H1 (cell line): ENCODE measurements at regions not wholly inside any gene's neighbourhood (a gene's known extent, or its start where the extent isn't known, plus 50 kb on each side); places are given as distances from the start of the nearest gene placed in this dataset.
A peak's percentile ranks its signal among the peaks of the same experiment; 100 is the strongest.

Experiments used
- CTCF ChIA-PET: fragments of 300-600 bp; sonication (Branson Sonifier 250); formaldehyde crosslinking; loops from one replicate; lab custom pipeline; 2021; ENCODE audit not compliant: partially characterized antibody; lab: Charles Lee
- POLR2A ChIA-PET: fragments of 300-600 bp; sonication (Branson Sonifier 250); formaldehyde crosslinking; loops from one replicate; lab custom pipeline; 2021; ENCODE audit warnings: inconsistent platforms; ENCODE audit not compliant: partially characterized antibody; lab: Charles Lee
- DNase-seq, 2 experiments: peaks; one replicate each; pipeline versions ENCODE4 v3.0.0 to v3.0.0-alpha.2; 2010 to 2022; ENCODE audit warnings: low spot score in 2 of 2, low read depth in 1 of 2, mixed read lengths in 1 of 2
- FAIRE-seq: peaks from 2 replicates; lab custom pipeline; 2011; peaks lifted over from hg19 to GRCh38; lab: Jason Lieb, UNC
- H2AFZ ChIP-seq: 2 replicates; pipeline ENCODE4 v1.8.1; 2012; ENCODE audit warnings: low read length, inconsistent platforms
- H2AK5ac ChIP-seq: 2 replicates; pipeline ENCODE4 v1.6.1; 2013; ENCODE audit warnings: low read depth, low read length
- H2BK120ac ChIP-seq: replicated peaks from 2 replicates; pipeline ENCODE3; 2013; ENCODE audit warnings: low read depth, low read length, inconsistent platforms
- H2BK12ac ChIP-seq: 2 replicates; pipeline ENCODE4 v1.6.1; 2013; ENCODE audit warnings: low read depth, low read length
- H2BK15ac ChIP-seq: 2 replicates; pipeline ENCODE4 v1.6.1; 2013; ENCODE audit warnings: low read length
- H2BK20ac ChIP-seq: 2 replicates; pipeline ENCODE4 v1.6.1; 2013; ENCODE audit warnings: low read length
- H2BK5ac ChIP-seq: 2 replicates; pipeline ENCODE4 v1.6.1; 2013; ENCODE audit warnings: low read depth, low read length
- H3K14ac ChIP-seq: 2 replicates; pipeline ENCODE4 v1.6.1; 2013; ENCODE audit warnings: inconsistent platforms; ENCODE audit not compliant: insufficient read length
- H3K18ac ChIP-seq: 2 replicates; pipeline ENCODE4 v1.6.1; 2013; ENCODE audit warnings: low read length; ENCODE audit errors: extremely low read depth
- H3K23ac ChIP-seq: 2 replicates; pipeline ENCODE4 v1.6.1; 2013; ENCODE audit warnings: inconsistent platforms; ENCODE audit not compliant: insufficient read length
- H3K23me2 ChIP-seq: 2 replicates; pipeline ENCODE4 v1.6.1; 2013; ENCODE audit warnings: low read depth, low read length
- H3K27ac ChIP-seq: 2 replicates; pipeline ENCODE4 v1.6.1; 2011; ENCODE audit warnings: low read depth, low read length, inconsistent platforms
- H3K27me3 ChIP-seq, 4 experiments: replicated peaks in 1 of 4; 1 replicate in 1 of 4; 2 replicates in 3 of 4; pipeline versions ENCODE4 v1.6.1 to v1.8.1; 2011 to 2013; ENCODE audit warnings: low read length in 3 of 4, mild to moderate bottlenecking in 3 of 4, inconsistent platforms in 2 of 4, mixed read lengths in 2 of 4, moderate library complexity in 1 of 4; ENCODE audit not compliant: control insufficient read depth in 3 of 4, insufficient read depth in 3 of 4; ENCODE audit errors: extremely low read depth in 1 of 4
- H3K36me3 ChIP-seq, 4 experiments: 2 replicates each; pipeline versions ENCODE4 v1.6.1 to v1.8.1; 2011 to 2013; ENCODE audit warnings: mild to moderate bottlenecking in 4 of 4, low read length in 3 of 4, moderate library complexity in 2 of 4, control low read depth in 1 of 4, inconsistent platforms in 1 of 4; ENCODE audit not compliant: insufficient read depth in 4 of 4, control insufficient read depth in 2 of 4
- H3K4ac ChIP-seq: replicated peaks from 2 replicates; pipeline ENCODE3; 2013; ENCODE audit warnings: low read length, low read depth, mixed read lengths, inconsistent platforms; ENCODE audit not compliant: insufficient read length
- H3K4me1 ChIP-seq, 4 experiments: replicated peaks in 1 of 4; 1 replicate in 1 of 4; 2 replicates in 3 of 4; pipeline versions ENCODE4 v1.6.1 to v1.8.1; 2011 to 2013; ENCODE audit warnings: low read length in 3 of 4, inconsistent platforms in 2 of 4, mixed read lengths in 1 of 4; ENCODE audit not compliant: insufficient read depth in 4 of 4, control insufficient read depth in 3 of 4
- H3K4me2 ChIP-seq, 2 experiments: 2 replicates each; pipeline versions ENCODE4 v1.6.1 to v1.8.1; 2011 to 2013; ENCODE audit warnings: low read depth in 2 of 2, low read length in 2 of 2, control low read depth in 1 of 2, inconsistent platforms in 1 of 2, mild to moderate bottlenecking in 1 of 2; ENCODE audit not compliant: insufficient read depth in 1 of 2
- H3K4me3 ChIP-seq, 4 experiments: fragments of 200-600, 300-600 bp in 1 of 4; sonication (generic), shearing (Covaris generic), sonication (Bioruptor Twin) in 1 of 4; 2 replicates each; pipeline versions ENCODE4 v1.5.1 to v1.8.1; 2011 to 2016; ENCODE audit warnings: low read length in 4 of 4, low read depth in 3 of 4, control low read depth in 2 of 4, inconsistent platforms in 2 of 4, mild to moderate bottlenecking in 2 of 4, mixed read lengths in 1 of 4, moderate library complexity in 1 of 4; ENCODE audit not compliant: insufficient read depth in 2 of 4; ENCODE audit errors: extremely low read depth in 1 of 4
- H3K56ac ChIP-seq: replicated peaks from 2 replicates; pipeline ENCODE3; 2013; ENCODE audit warnings: low read depth, mild to moderate bottlenecking, mixed read lengths, low read length, inconsistent platforms; ENCODE audit not compliant: insufficient read length
- H3K79me1 ChIP-seq: 2 replicates; pipeline ENCODE4 v1.6.1; 2013; ENCODE audit warnings: low read depth, low read length, control low read depth
- H3K79me2 ChIP-seq, 2 experiments: 2 replicates each; pipeline versions ENCODE4 v1.6.1 to v1.8.1; 2012 to 2013; ENCODE audit warnings: low read length in 2 of 2, mild to moderate bottlenecking in 2 of 2, inconsistent platforms in 1 of 2; ENCODE audit not compliant: insufficient read depth in 2 of 2, control insufficient read depth in 1 of 2
- H3K9ac ChIP-seq, 4 experiments: replicated peaks in 1 of 4; 1 replicate in 1 of 4; 2 replicates in 3 of 4; pipeline versions ENCODE4 v1.6.1 to v1.8.1; 2011 to 2013; ENCODE audit warnings: low read depth in 3 of 4, low read length in 3 of 4, control low read depth in 2 of 4, mild to moderate bottlenecking in 2 of 4, moderate library complexity in 2 of 4, inconsistent platforms in 1 of 4; ENCODE audit errors: extremely low read depth in 1 of 4
- H3K9me3 ChIP-seq, 2 experiments: 2 replicates each; pipeline versions ENCODE4 v1.6.1 to v1.8.1; 2012 to 2013; ENCODE audit warnings: mild to moderate bottlenecking in 2 of 2, moderate library complexity in 2 of 2, control low read depth in 1 of 2, inconsistent platforms in 1 of 2, low read depth in 1 of 2, low read length in 1 of 2, mixed read lengths in 1 of 2; ENCODE audit not compliant: insufficient read depth in 2 of 2
- H4K20me1 ChIP-seq, 2 experiments: replicated peaks in 1 of 2; 2 replicates each; pipeline versions ENCODE3 to v1.8.1; 2011 to 2013; ENCODE audit warnings: inconsistent platforms in 2 of 2, low read length in 2 of 2, mild to moderate bottlenecking in 1 of 2; ENCODE audit not compliant: insufficient read depth in 2 of 2, control insufficient read depth in 1 of 2
- H4K5ac ChIP-seq: 2 replicates; pipeline ENCODE4 v1.6.1; 2013; ENCODE audit warnings: low read length, low read depth, mixed read lengths, inconsistent platforms; ENCODE audit not compliant: insufficient read length
- H4K8ac ChIP-seq: 2 replicates; pipeline ENCODE4 v1.8.0; 2013; ENCODE audit warnings: mild to moderate bottlenecking, moderate library complexity, low read length, inconsistent platforms; ENCODE audit not compliant: insufficient read depth; ENCODE audit errors: extremely low read depth
- H4K91ac ChIP-seq: replicated peaks from 2 replicates; pipeline ENCODE3; 2013; ENCODE audit warnings: low read length, mixed read lengths, inconsistent platforms; ENCODE audit not compliant: insufficient read length
- CEBPB ChIP-seq: IDR thresholded peaks from 2 replicates; pipeline ENCODE4 v1.6.1; 2012; ENCODE audit warnings: low read depth, low read length
- CREB1 ChIP-seq: IDR thresholded peaks from 2 replicates; pipeline ENCODE4 v1.6.1; 2012; ENCODE audit warnings: inconsistent platforms
- GABPA ChIP-seq: IDR thresholded peaks from 2 replicates; pipeline ENCODE4 v1.6.1; 2011; ENCODE audit warnings: mild to moderate bottlenecking, low read length, moderate library complexity, borderline replicate concordance; ENCODE audit not compliant: insufficient read depth
- RAD21 ChIP-seq, 2 experiments: IDR thresholded peaks in 1 of 2; conservative IDR thresholded peaks in 1 of 2; 2 replicates each; pipeline ENCODE4 v1.6.1; 2011; ENCODE audit warnings: low read depth in 2 of 2, low read length in 2 of 2, improper control_type of control experiment in 1 of 2, inconsistent platforms in 1 of 2, mild to moderate bottlenecking in 1 of 2, moderate library complexity in 1 of 2
- RBBP5 ChIP-seq: IDR thresholded peaks from 2 replicates; pipeline ENCODE4 v1.7.1; 2012; ENCODE audit warnings: low read depth, mild to moderate bottlenecking, inconsistent platforms, low read length, moderate library complexity, borderline replicate concordance
- SP2 ChIP-seq: IDR thresholded peaks from 2 replicates; pipeline ENCODE4 v1.6.1; 2012; ENCODE audit warnings: mild to moderate bottlenecking, low read length, inconsistent platforms
- SRF ChIP-seq: IDR thresholded peaks from 2 replicates; pipeline ENCODE4 v1.6.1; 2011; ENCODE audit warnings: mild to moderate bottlenecking, low read depth, low read length, moderate library complexity
- SUZ12 ChIP-seq: fragments of 200-600 bp; sonication (generic); IDR thresholded peaks from 2 replicates; pipeline ENCODE4 v1.6.1; 2012; ENCODE audit warnings: mild to moderate bottlenecking, inconsistent platforms, low read length, moderate library complexity, mixed read lengths
- whole genome bisulfite sequencing, 2 experiments: shearing (Covaris generic) in 1 of 2; methylation state at CpG; one replicate each; pipeline versions ENCODE4 v1.1.6 to v1.1.7; 2013 to 2015; ENCODE audit warnings: low lambda C conversion rate in 2 of 2, mixed read lengths in 2 of 2, inconsistent platforms in 1 of 2, low coverage in 1 of 2, missing lambda C conversion rate in 1 of 2; ENCODE audit not compliant: insufficient replicate concordance in 2 of 2, insufficient coverage in 1 of 2, insufficient read length in 1 of 2; ENCODE audit errors: extremely low coverage in 1 of 2, missing lambda C conversion rate in 1 of 2; 5-methylcytosine and 5-hydroxymethylcytosine counted together
- TF ChIP-seq, protein P1 (sequence below), 3 experiments: IDR thresholded peaks; 1 replicate in 2 of 3; 2 replicates in 1 of 3; pipeline versions ENCODE4 v1.5.1 to v1.6.1; 2011; ENCODE audit warnings: low read length in 3 of 3, mild to moderate bottlenecking in 3 of 3, inconsistent platforms in 2 of 3, low read depth in 1 of 3, moderate library complexity in 1 of 3; ENCODE audit not compliant: insufficient read depth in 1 of 3; ENCODE audit errors: control extremely low read depth in 1 of 3

DNA sequence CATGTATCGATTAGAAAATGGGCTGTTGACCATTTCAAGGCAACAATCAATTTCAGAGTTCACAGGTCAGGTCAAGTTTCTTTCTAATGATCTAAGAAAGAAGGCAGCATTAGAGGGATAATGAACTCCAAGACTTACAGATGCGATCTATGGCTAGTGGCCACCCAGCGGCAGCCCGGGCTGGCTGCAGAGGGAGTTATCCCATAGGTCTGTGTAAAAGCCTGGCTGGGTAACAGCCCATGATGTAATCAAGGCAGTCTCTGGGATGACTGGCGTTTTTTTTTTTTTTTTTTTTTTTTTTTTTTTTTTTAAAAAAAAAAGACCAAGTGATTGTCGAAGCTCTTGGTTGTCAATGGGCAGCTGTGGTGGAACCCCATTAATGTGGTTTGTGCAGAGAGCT lies 171.1 kb upstream of the SKOR2 start:
- H3K27me3 ChIP-seq: peaks cover 10 to 67% (median 51%) of the 10 kb centered on the region in 4 experiments
- H2BK5ac ChIP-seq: no peak overlapping the region
- no peak for FAIRE-seq
- H3K36me3 ChIP-seq: no peaks in the 10 kb centered on the region
- H4K8ac ChIP-seq: no peak overlapping the region
- no peaks in the 10 kb centered on the region for H3K79me2 ChIP-seq
- H3K18ac ChIP-seq: no peak overlapping the region
- H3K27ac ChIP-seq: no peak overlapping the region
- no peak for TF ChIP-seq CREB1
- no peak for TF ChIP-seq SRF
- peak in 1 of 2 experiments; percentile 25; a peak in 2 of 4 replicates for TF ChIP-seq RAD21 (IDR thresholded peaks at IDR 0.05 in 1 of 2, conservative IDR thresholded peaks at IDR 0.05 in 1 of 2; ENCODE audit: low read depth in 2 of 2, low read length in 2 of 2)
- no peak for TF ChIP-seq GABPA
- no peak for TF ChIP-seq RBBP5
- TF ChIP-seq CEBPB: 0 out of 2 replicates have a peak, but pooled peaks have one; percentile 10
- TF ChIP-seq SP2: no peak
- TF ChIP-seq, protein P1, sequence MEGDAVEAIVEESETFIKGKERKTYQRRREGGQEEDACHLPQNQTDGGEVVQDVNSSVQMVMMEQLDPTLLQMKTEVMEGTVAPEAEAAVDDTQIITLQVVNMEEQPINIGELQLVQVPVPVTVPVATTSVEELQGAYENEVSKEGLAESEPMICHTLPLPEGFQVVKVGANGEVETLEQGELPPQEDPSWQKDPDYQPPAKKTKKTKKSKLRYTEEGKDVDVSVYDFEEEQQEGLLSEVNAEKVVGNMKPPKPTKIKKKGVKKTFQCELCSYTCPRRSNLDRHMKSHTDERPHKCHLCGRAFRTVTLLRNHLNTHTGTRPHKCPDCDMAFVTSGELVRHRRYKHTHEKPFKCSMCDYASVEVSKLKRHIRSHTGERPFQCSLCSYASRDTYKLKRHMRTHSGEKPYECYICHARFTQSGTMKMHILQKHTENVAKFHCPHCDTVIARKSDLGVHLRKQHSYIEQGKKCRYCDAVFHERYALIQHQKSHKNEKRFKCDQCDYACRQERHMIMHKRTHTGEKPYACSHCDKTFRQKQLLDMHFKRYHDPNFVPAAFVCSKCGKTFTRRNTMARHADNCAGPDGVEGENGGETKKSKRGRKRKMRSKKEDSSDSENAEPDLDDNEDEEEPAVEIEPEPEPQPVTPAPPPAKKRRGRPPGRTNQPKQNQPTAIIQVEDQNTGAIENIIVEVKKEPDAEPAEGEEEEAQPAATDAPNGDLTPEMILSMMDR (IDR thresholded peaks at IDR 0.05; ENCODE audit: control extremely low read depth in 1 of 3, insufficient read depth in 1 of 3, low read depth in 1 of 3, low read length in 3 of 3): peak in 2 of 3 experiments; percentile 19 to 30; a peak in 2 of 4 replicates
- TF ChIP-seq SUZ12: no peak
- H3K14ac ChIP-seq: no peak overlapping the region
- POLR2A ChIA-PET: no interaction called here
- H2BK12ac ChIP-seq: no peak overlapping the region
- H3K9me3 ChIP-seq: no peaks in the 10 kb centered on the region
- H3K9ac ChIP-seq: no peak overlapping the region
- no peak overlapping the region for H3K4ac ChIP-seq
- no peak overlapping the region for H2AK5ac ChIP-seq
- CTCF ChIA-PET: interaction anchor here (1.2 kb wide), 1 partner anchor 207 kb away, joined by 3 read pairs; no protein-coding TSS in a partner anchor
- no peak overlapping the region for H3K4me3 ChIP-seq
- H3K79me1 ChIP-seq: no peaks in the 10 kb centered on the region; the same call in 1 of the 2 replicates
- peaks cover 0 to 4% (median 1%) of the 10 kb centered on the region in 4 experiments; a peak in 2 of 7 replicates for H3K4me1 ChIP-seq
- H4K91ac ChIP-seq: no peak overlapping the region
- no peak overlapping the region for H3K23ac ChIP-seq
- no peak for DNase-seq
- no peak overlapping the region for H4K5ac ChIP-seq
- no peak overlapping the region for H2AFZ ChIP-seq
- H2BK15ac ChIP-seq: no peak overlapping the region
- no peak overlapping the region for H2BK20ac ChIP-seq
- no peak overlapping the region for H3K56ac ChIP-seq
- H2BK120ac ChIP-seq: no peak overlapping the region
- 76% methylated on average over 5 of the region's 6 CpGs; no CpG with 5 or more reads in 1 of the 2 experiments for WGBS, 2 experiments
- peaks cover 2% of the 10 kb centered on the region; the same call in 1 of the 2 replicates for H3K23me2 ChIP-seq
- H3K4me2 ChIP-seq: no peak overlapping the region
- H4K20me1 ChIP-seq: no peaks in the 10 kb centered on the region
